ENCODE measurements at regions not wholly inside any gene's neighbourhood (a gene's known extent, or its start where the extent isn't known, plus 50 kb on each side); places are given as distances from the start of the nearest gene placed in this dataset.
"Not testable (repeated sequence)": the region's sequence is repeated elsewhere in the genome, so short reads cannot be mapped to it uniquely, and the experiment has no call there.

GRCh38 chr4:52425751-52426326 lies 233.3 kb downstream of the USP46 start:
- no peak for TF ChIP-seq CTCF (IDR thresholded peaks at IDR 0.05)
- TF ChIP-seq POLR2A (IDR thresholded peaks at IDR 0.05) = no peak
- no peak for DNase-seq
- Histone ChIP-seq H3K4me1 (peaks cover 0 to 8% (median 0%) of the 10 kb centered on the region in 12 donors), H3K9me3 (peaks cover 0 to 6% (median 0%) of the 10 kb centered on the region in 12 donors), H3K27ac (no peak overlapping the region), H3K4me3 (no peak overlapping the region), H3K36me3 (no peaks in the 10 kb centered on the region), H3K27me3 (no peaks in the 10 kb centered on the region)
- intact Hi-C loops (cut with DNase I) = no loop called here
- 63 to 72% (median 65%) methylated on average over 3 of the region's 3 CpGs for WGBS, 4 donors
- ATAC-seq = no peak

GRCh38 chr4:52431410-52431809 lies 227.7 kb downstream of the USP46 start:
- Histone ChIP-seq H3K27ac (no peak overlapping the region), H3K36me3 (no peaks in the 10 kb centered on the region), H3K27me3 (no peaks in the 10 kb centered on the region), H3K4me1 (no peaks in the 10 kb centered on the region), H3K4me3 (no peak overlapping the region), H3K9me3 (no peaks in the 10 kb centered on the region)
- ATAC-seq (no peak), DNase-seq (no peak)
- TF ChIP-seq CTCF (IDR thresholded peaks at IDR 0.05) (no peak), POLR2A (IDR thresholded peaks at IDR 0.05) (no peak)
- intact Hi-C loops (cut with DNase I) = no loop called here

- ATAC-seq (no peak), DNase-seq (no peak)
- no peaks in the 10 kb centered on the region for H3K9me3 ChIP-seq
- no peaks in the 10 kb centered on the region for H3K4me1 ChIP-seq
- H3K36me3 ChIP-seq = no peaks in the 10 kb centered on the region
- intact Hi-C loops (cut with DNase I) = no loop called here
- TF ChIP-seq POLR2A (IDR thresholded peaks at IDR 0.05) = no peak
- no peak for TF ChIP-seq CTCF (IDR thresholded peaks at IDR 0.05)
- WGBS, 4 donors = 64 to 77% (median 75%) methylated on average over 4 of the region's 4 CpGs
- H3K27me3 ChIP-seq = no peaks in the 10 kb centered on the region
- no peak overlapping the region for H3K4me3 ChIP-seq
- H3K27ac ChIP-seq = no peak overlapping the region
Measured at GRCh38 chr4:52431869-52432268, 227.2 kb downstream of the USP46 start.

- H3K4me1 ChIP-seq; H3K9me3 ChIP-seq; H3K36me3 ChIP-seq; ATAC-seq; H3K27me3 ChIP-seq; DNase-seq; H3K4me3 ChIP-seq; H3K27ac ChIP-seq; intact Hi-C loops (cut with DNase I): not testable (repeated sequence)
- 80 to 100% methylated on average over 1 of the region's 1 CpG; no CpG with 5 or more reads in 2 of the 4 donors for WGBS, 4 donors
Measured at GRCh38 chr4:52442524-52442923, 216.6 kb downstream of the USP46 start.

GRCh38 chr4:52472444-52472843 lies 186.7 kb downstream of the USP46 start:
- peaks cover 0 to 12% (median 0%) of the 10 kb centered on the region in 12 donors for H3K4me1 ChIP-seq
- H3K36me3 ChIP-seq = no peaks in the 10 kb centered on the region
- ATAC-seq (no peak), DNase-seq (no peak)
- peak overlapping the region in 1 of 12 donors; percentile 10 for H3K27ac ChIP-seq
- 70 to 87% (median 77%) methylated on average over 1 of the region's 1 CpG for WGBS, 4 donors
- no peak overlapping the region for H3K4me3 ChIP-seq
- intact Hi-C loops (cut with DNase I) = no loop called here
- H3K9me3 ChIP-seq = no peaks in the 10 kb centered on the region
- TF ChIP-seq CTCF (IDR thresholded peaks at IDR 0.05) (no peak), POLR2A (IDR thresholded peaks at IDR 0.05) (no peak)
- no peaks in the 10 kb centered on the region for H3K27me3 ChIP-seq
